Naive thymus-derived CD4-positive, alpha-beta T cell (primary cell): ENCODE measurements at regions not wholly inside any gene's neighbourhood (a gene's known extent, or its start where the extent isn't known, plus 50 kb on each side); places are given as distances from the start of the nearest gene placed in this dataset.
A peak's percentile ranks its signal among the peaks of the same experiment; 100 is the strongest.

ENCODE experiments used
- ATAC-seq: fragments of 150-1000 bp; cut with Tn5 transposase; 2 replicates; pipeline ENCODE4 v1.10.0; 2021; ENCODE audit warnings: mild to moderate bottlenecking, moderate library complexity
- CTCF ChIA-PET: fragments of 350-600 bp; sonication (Branson Sonifier 250); formaldehyde crosslinking; loops from one replicate; lab custom pipeline; 2021; ENCODE audit warnings: antibody characterized with exemption; lab: Charles Lee
- POLR2A ChIA-PET: fragments of 350-600 bp; sonication (Branson Sonifier 250); formaldehyde crosslinking; loops from one replicate; lab custom pipeline; 2021; ENCODE audit warnings: antibody characterized with exemption, inconsistent platforms; lab: Charles Lee
- DNase-seq, 9 donors: peaks; one replicate each; pipeline versions ENCODE4 v3.0.0 to v3.0.0-alpha.2; 2020 to 2022; ENCODE audit warnings: mixed read lengths in 1 of 9
- H3K27ac ChIP-seq: one replicate; pipeline ENCODE4 v1.7.0; 2013; ENCODE audit warnings: mild to moderate bottlenecking, low read depth, low read length, moderate library complexity
- H3K27me3 ChIP-seq, 2 donors: one replicate each; pipeline ENCODE4 v1.7.0; 2013; ENCODE audit warnings: low read length in 2 of 2, mild to moderate bottlenecking in 2 of 2, moderate library complexity in 2 of 2; ENCODE audit not compliant: control insufficient read depth in 2 of 2, insufficient read depth in 2 of 2
- H3K36me3 ChIP-seq, 3 experiments: 1 replicate in 2 of 3; 2 replicates in 1 of 3; pipeline ENCODE4 v1.7.0; 2013; ENCODE audit warnings: low read length in 3 of 3, mild to moderate bottlenecking in 3 of 3, moderate library complexity in 1 of 3; ENCODE audit not compliant: insufficient read depth in 3 of 3, control insufficient read depth in 2 of 3
- H3K4me1 ChIP-seq, 2 donors: one replicate each; pipeline ENCODE4 v1.7.0; 2013; ENCODE audit warnings: low read length in 2 of 2, mild to moderate bottlenecking in 2 of 2, moderate library complexity in 1 of 2; ENCODE audit not compliant: control insufficient read depth in 2 of 2, insufficient read depth in 2 of 2
- H3K4me3 ChIP-seq: 2 replicates; pipeline ENCODE4 v1.7.0; 2013; ENCODE audit warnings: mild to moderate bottlenecking, low read length
- H3K9me3 ChIP-seq, 3 experiments: 1 replicate in 2 of 3; 2 replicates in 1 of 3; pipeline ENCODE4 v1.7.0; 2013; ENCODE audit warnings: low read length in 3 of 3; ENCODE audit not compliant: control insufficient read depth in 2 of 3
- H3K27ac Mint-ChIP-seq, 9 donors: one replicate each; pipeline ENCODE4 v1.8.0; 2020 to 2022; ENCODE audit warnings: mixed read lengths in 9 of 9, mild to moderate bottlenecking in 8 of 9, moderate library complexity in 5 of 9, inconsistent platforms in 2 of 9
- H3K27me3 Mint-ChIP-seq, 5 donors: one replicate each; pipeline ENCODE4 v1.8.0; 2021 to 2022; ENCODE audit warnings: mixed read lengths in 5 of 5, mild to moderate bottlenecking in 1 of 5
- H3K36me3 Mint-ChIP-seq, 5 donors: one replicate each; pipeline ENCODE4 v1.8.0; 2020 to 2022; ENCODE audit warnings: mixed read lengths in 5 of 5, mild to moderate bottlenecking in 3 of 5, inconsistent platforms in 1 of 5
- H3K4me1 Mint-ChIP-seq, 7 donors: one replicate each; pipeline ENCODE4 v1.8.0; 2020 to 2022; ENCODE audit warnings: mixed read lengths in 7 of 7, mild to moderate bottlenecking in 3 of 7, inconsistent platforms in 1 of 7
- H3K4me3 Mint-ChIP-seq, 10 donors: one replicate each; pipeline ENCODE4 v1.8.0; 2020 to 2022; ENCODE audit warnings: mild to moderate bottlenecking in 10 of 10, mixed read lengths in 10 of 10, moderate library complexity in 6 of 10, inconsistent platforms in 2 of 10
- H3K9me3 Mint-ChIP-seq, 11 donors: one replicate each; pipeline ENCODE4 v1.8.0; 2020 to 2022; ENCODE audit warnings: mixed read lengths in 11 of 11, mild to moderate bottlenecking in 4 of 11, inconsistent platforms in 1 of 11, moderate library complexity in 1 of 11
- intact Hi-C, 2 donors: fragments of 100-400 bp; cut with micrococcal nuclease; formaldehyde crosslinking; loops; one replicate each; pipeline ENCODE4 v1.15.1; 2023

DNA sequence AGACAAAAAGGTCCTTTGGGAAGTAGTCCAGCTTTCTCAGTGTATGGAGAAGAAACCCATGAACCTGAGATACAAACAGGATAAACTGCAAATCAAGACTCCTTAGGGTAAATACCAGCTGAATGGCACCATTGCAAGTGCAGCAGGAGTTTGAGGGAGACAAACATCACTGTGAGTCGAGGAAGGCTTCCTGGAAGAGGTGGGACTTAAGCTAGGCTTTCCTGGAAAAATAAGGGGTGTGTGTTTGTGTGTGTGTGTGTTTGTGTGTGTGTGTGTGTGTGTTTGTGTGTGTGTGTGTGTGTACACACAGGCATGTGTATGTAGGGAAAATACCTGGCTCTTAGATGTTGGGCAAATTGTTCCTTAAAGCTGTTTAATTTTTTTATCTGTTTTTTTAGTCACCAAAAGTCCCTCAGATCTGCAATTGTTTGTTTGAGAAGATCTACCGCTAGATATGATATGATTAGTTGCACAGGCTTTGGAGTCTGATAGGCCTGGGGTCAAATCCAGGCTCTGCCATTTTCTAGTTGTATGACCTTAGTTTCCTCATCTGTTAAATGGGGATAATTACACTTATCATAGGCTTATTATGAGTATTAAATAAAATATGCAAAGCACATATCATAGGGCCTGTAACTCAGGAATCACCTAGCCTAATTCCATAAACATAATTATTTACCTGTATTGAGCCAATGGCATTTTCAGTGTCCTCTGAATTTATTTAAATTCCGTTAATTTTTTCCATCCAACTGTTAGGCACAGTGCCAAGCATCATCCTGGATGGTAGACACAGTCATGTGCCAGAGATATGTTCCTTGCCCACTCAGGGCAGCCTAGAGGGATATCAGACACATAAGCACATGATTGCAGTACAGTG is 85.6 kb upstream of the EED start:
- Mint-ChIP-seq H3K27me3 (no peaks in the 10 kb centered on the region), H3K4me1 (peaks cover 0 to 31% (median 0%) of the 10 kb centered on the region in 7 donors), H3K36me3 (peaks cover 0 to 4% (median 0%) of the 10 kb centered on the region in 5 donors), H3K4me3 (peak overlapping the region in 1 of 10 donors; percentile 6), H3K9me3 (peaks cover 0 to 4% (median 0%) of the 10 kb centered on the region in 11 donors), H3K27ac (no peak overlapping the region)
- POLR2A ChIA-PET: interaction anchor here (1.0 kb wide), 1 partner anchor 14 kb away, joined by 3 read pairs; no protein-coding TSS in a partner anchor
- DNase-seq (no peak), ATAC-seq (no peak)
- H3K4me1 ChIP-seq: no peaks in the 10 kb centered on the region
- CTCF ChIA-PET: no interaction called here
- H3K27me3 ChIP-seq: no peaks in the 10 kb centered on the region
- intact Hi-C loops: no loop called here
- no peaks in the 10 kb centered on the region for H3K36me3 ChIP-seq
- no peak overlapping the region for H3K4me3 ChIP-seq
- no peak overlapping the region for H3K27ac ChIP-seq
- no peaks in the 10 kb centered on the region for H3K9me3 ChIP-seq

DNA sequence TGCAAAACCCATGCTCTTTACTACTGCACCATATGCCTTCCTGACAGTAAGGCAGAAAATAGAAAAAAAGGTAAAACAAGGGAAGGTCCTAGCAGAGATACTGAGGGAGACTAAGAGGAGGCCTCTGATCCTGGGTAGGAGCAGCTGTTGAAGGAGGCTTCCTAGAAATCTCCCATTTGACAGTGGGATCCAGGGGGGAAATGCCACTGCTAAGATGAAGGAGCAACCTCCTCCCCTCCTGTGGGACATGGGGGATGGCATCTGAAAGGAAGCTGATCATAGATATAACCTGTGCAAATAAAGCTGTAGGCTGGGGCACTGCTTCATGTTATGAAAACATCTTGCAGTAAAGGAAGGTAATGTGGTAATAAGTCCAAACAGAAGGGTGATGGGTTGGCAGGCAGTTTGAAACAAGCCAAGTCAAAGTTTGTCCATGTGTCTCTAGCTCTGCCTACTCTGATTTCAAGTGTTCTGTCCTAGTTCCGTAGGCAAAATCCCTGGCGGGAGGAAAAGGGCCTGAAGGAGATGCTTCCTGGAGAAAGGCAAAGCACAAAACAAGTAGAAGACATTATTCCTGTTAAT is 86.7 kb upstream of the EED start:
- ATAC-seq (no peak), DNase-seq (no peak)
- Histone ChIP-seq H3K9me3 (no peaks in the 10 kb centered on the region), H3K36me3 (no peaks in the 10 kb centered on the region), H3K27ac (no peak overlapping the region), H3K27me3 (no peaks in the 10 kb centered on the region), H3K4me3 (no peak overlapping the region), H3K4me1 (no peaks in the 10 kb centered on the region)
- no peaks in the 10 kb centered on the region for H3K27me3 Mint-ChIP-seq
- intact Hi-C loops: no loop called here
- H3K27ac Mint-ChIP-seq: no peak overlapping the region
- H3K9me3 Mint-ChIP-seq: peaks cover 0 to 4% (median 0%) of the 10 kb centered on the region in 11 donors
- H3K4me3 Mint-ChIP-seq: no peak overlapping the region
- ChIA-PET CTCF (no interaction called here), POLR2A (no interaction called here)
- peaks cover 0 to 4% (median 0%) of the 10 kb centered on the region in 5 donors for H3K36me3 Mint-ChIP-seq
- peaks cover 0 to 40% (median 0%) of the 10 kb centered on the region in 7 donors for H3K4me1 Mint-ChIP-seq

- Mint-ChIP-seq H3K27me3 (no peaks in the 10 kb centered on the region), H3K9me3 (peaks cover 0 to 4% (median 0%) of the 10 kb centered on the region in 11 donors), H3K36me3 (peaks cover 0 to 4% (median 0%) of the 10 kb centered on the region in 5 donors), H3K4me3 (no peak overlapping the region), H3K27ac (peak overlapping the region in 1 of 9 donors; percentile 8), H3K4me1 (peaks cover 6 to 47% (median 12%) of the 10 kb centered on the region in 7 donors)
- Histone ChIP-seq H3K4me1 (peaks cover 0 to 2% of the 10 kb centered on the region in 2 donors), H3K27me3 (no peaks in the 10 kb centered on the region), H3K27ac (no peak overlapping the region), H3K9me3 (no peaks in the 10 kb centered on the region), H3K36me3 (no peaks in the 10 kb centered on the region), H3K4me3 (no peak overlapping the region)
- POLR2A ChIA-PET: no interaction called here
- DNase-seq (no peak), ATAC-seq (no peak)
- CTCF ChIA-PET: no interaction called here
- intact Hi-C loops: no loop called here
Measured at GRCh38 chr11:86156397-86156955, 87.6 kb upstream of the PICALM start.

DNA sequence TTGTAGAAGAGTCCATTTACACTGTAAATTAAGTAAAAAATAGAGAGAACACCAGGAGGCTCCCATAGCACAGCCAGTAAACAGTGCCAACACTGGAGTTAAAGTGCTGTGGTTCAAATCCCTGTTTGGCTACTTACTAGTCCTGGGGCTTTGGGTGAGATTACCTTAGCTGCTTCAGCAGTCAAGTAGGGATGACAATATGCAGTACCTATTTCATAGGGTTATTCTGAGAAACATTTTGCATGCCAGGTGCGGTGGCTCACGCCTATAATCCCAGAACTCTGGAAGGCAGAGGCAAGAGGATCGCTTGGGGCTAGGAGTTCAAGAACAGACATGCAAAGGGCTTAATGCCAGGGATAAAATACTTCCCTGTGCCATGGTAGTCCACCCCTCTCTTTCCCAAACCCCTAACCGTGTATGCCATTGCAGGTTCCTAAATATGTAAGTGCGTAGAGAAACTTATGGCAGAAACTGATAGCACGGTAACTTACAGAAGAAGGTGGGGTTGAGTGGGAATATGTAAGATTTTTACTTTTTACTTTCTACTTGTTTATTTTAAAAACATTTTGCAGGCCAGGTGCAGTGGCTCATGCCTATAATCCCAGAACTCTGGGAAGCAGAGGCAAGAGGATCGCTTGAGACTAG is 86.4 kb upstream of the PICALM start:
- H3K36me3 Mint-ChIP-seq: peaks cover 0 to 3% (median 0%) of the 10 kb centered on the region in 5 donors
- DNase-seq: no peak
- H3K27ac ChIP-seq: no peak overlapping the region
- H3K9me3 Mint-ChIP-seq: peaks cover 0 to 2% (median 0%) of the 10 kb centered on the region in 11 donors
- peaks cover 0 to 10% of the 10 kb centered on the region in 2 donors for H3K4me1 ChIP-seq
- peaks cover 6 to 50% (median 13%) of the 10 kb centered on the region in 7 donors for H3K4me1 Mint-ChIP-seq
- H3K27me3 ChIP-seq: no peaks in the 10 kb centered on the region
- ChIA-PET CTCF (no interaction called here), POLR2A (no interaction called here)
- H3K9me3 ChIP-seq: no peaks in the 10 kb centered on the region
- no peak overlapping the region for H3K4me3 Mint-ChIP-seq
- no peak overlapping the region for H3K4me3 ChIP-seq
- no peak for ATAC-seq
- H3K27me3 Mint-ChIP-seq: no peaks in the 10 kb centered on the region
- H3K36me3 ChIP-seq: no peaks in the 10 kb centered on the region
- intact Hi-C loops: no loop called here
- H3K27ac Mint-ChIP-seq: no peak overlapping the region

DNA sequence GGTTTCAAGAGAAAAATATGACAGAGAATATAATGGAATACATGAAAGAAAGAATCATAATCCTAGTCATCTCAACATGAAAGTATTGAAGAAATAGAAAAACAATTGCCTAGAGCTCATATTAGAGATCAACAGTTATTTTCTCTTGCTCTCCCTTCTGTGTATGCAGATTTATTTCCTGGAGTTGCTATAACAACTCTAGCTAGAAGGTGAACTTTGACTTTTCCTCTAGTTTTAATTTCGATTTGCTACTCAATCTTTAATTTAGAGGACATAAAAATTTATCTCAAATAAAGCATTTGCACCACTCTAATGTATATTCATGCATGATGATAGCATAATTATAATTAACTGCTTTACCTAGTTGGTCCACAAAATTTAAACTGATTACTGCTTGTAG is 84.6 kb upstream of the PICALM start:
- H3K9me3 Mint-ChIP-seq: no peaks in the 10 kb centered on the region
- DNase-seq (no peak), ATAC-seq (no peak)
- POLR2A ChIA-PET: no interaction called here
- peaks cover 0 to 3% (median 0%) of the 10 kb centered on the region in 5 donors for H3K36me3 Mint-ChIP-seq
- no peak overlapping the region for H3K4me3 Mint-ChIP-seq
- no peak overlapping the region for H3K4me3 ChIP-seq
- CTCF ChIA-PET: no interaction called here
- no peak overlapping the region for H3K27ac ChIP-seq
- intact Hi-C loops: loop anchor here in 1 of 2 donors (2.0 kb wide), 1 partner anchor 21 kb away; no protein-coding TSS in a partner anchor
- H3K27me3 ChIP-seq: no peaks in the 10 kb centered on the region
- no peak overlapping the region for H3K27ac Mint-ChIP-seq
- no peaks in the 10 kb centered on the region for H3K36me3 ChIP-seq
- H3K4me1 Mint-ChIP-seq: peaks cover 3 to 43% (median 13%) of the 10 kb centered on the region in 7 donors
- H3K4me1 ChIP-seq: peaks cover 0 to 10% of the 10 kb centered on the region in 2 donors
- peaks cover 0 to 3% (median 0%) of the 10 kb centered on the region in 5 donors for H3K27me3 Mint-ChIP-seq
- no peaks in the 10 kb centered on the region for H3K9me3 ChIP-seq

DNA sequence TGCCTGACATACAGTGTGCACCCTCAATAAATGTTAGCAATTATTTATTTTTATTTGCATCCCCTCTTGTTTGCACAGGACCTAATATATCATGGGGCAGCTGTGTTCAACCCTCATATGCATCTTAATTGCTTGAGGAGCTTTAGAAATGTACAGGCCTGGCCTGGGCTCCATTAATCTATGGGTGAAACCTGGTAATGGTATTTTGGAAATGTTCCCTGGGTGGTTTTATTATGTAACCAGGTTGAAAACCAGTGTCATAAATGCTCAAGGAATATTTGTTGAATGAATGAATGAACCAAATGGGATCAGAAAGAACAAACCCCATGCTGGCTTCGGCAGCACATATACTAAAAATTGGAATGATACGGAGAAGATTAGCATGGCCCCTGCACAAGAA is 84.0 kb upstream of the PICALM start:
- H3K36me3 Mint-ChIP-seq: peaks cover 0 to 5% (median 0%) of the 10 kb centered on the region in 5 donors
- intact Hi-C loops: loop anchor here in 1 of 2 donors (2.0 kb wide), 1 partner anchor 22 kb away; no protein-coding TSS in a partner anchor
- H3K9me3 ChIP-seq: no peaks in the 10 kb centered on the region
- no peak overlapping the region for H3K27ac Mint-ChIP-seq
- H3K27me3 Mint-ChIP-seq: peaks cover 0 to 4% (median 0%) of the 10 kb centered on the region in 5 donors
- H3K4me1 Mint-ChIP-seq: peaks cover 0 to 38% (median 13%) of the 10 kb centered on the region in 7 donors
- ChIA-PET CTCF (no interaction called here), POLR2A (no interaction called here)
- DNase-seq: no peak
- H3K9me3 Mint-ChIP-seq: no peaks in the 10 kb centered on the region
- no peaks in the 10 kb centered on the region for H3K27me3 ChIP-seq
- H3K36me3 ChIP-seq: no peaks in the 10 kb centered on the region
- no peak overlapping the region for H3K27ac ChIP-seq
- H3K4me3 ChIP-seq: no peak overlapping the region
- no peak for ATAC-seq
- H3K4me3 Mint-ChIP-seq: no peak overlapping the region
- peaks cover 0 to 10% of the 10 kb centered on the region in 2 donors for H3K4me1 ChIP-seq
